Adrenal gland (tissue), 9 donors: ENCODE measurements at regions not wholly inside any gene's neighbourhood (a gene's known extent, or its start where the extent isn't known, plus 50 kb on each side); places are given as distances from the start of the nearest gene placed in this dataset.

Source experiments
- DNase-seq, 7 donors: peaks; one replicate each; pipeline ENCODE4 v3.0.0-alpha.2; 2019 to 2020
- H3K27ac ChIP-seq, 5 donors: fragments of 200-600 bp; sonication (generic) in 4 of 5; 1 replicate in 3 of 5; 2 replicates in 2 of 5; pipeline versions ENCODE4 v1.5.1 to v1.8.0; 2016 to 2020; ENCODE audit warnings: mild to moderate bottlenecking in 1 of 5
- H3K27me3 ChIP-seq: fragments of 200-600 bp; 2 replicates; pipeline ENCODE4 v1.8.0; 2021
- H3K36me3 ChIP-seq, 2 donors: fragments of 200-600 bp; replicated peaks in 1 of 2; 1 replicate in 1 of 2; 2 replicates in 1 of 2; pipeline versions ENCODE4 v1.5.1 to v1.8.0; 2018 to 2022
- H3K4me1 ChIP-seq, 2 donors: fragments of 200-600 bp; replicated peaks in 1 of 2; 1 replicate in 1 of 2; 2 replicates in 1 of 2; pipeline versions ENCODE4 v1.5.1 to v1.8.0; 2018 to 2021
- H3K4me3 ChIP-seq, 4 donors: fragments of 200-600 bp; sonication (generic) in 3 of 4; one replicate each; pipeline ENCODE4 v1.5.1; 2016 to 2018
- H3K9me3 ChIP-seq, 3 donors: fragments of 200-600 bp; sonication (generic) in 1 of 3; replicated peaks in 1 of 3; 1 replicate in 2 of 3; 2 replicates in 1 of 3; pipeline versions ENCODE4 v1.5.1 to v1.8.0; 2016 to 2021
- CTCF ChIP-seq, 6 experiments: fragments of 450-650 bp in 4 of 6; fragments of 200-600 bp in 2 of 6; sonication (generic) in 1 of 6; IDR thresholded peaks; 1 replicate in 5 of 6; 2 replicates in 1 of 6; pipeline versions ENCODE4 v1.5.1 to v1.8.0; 2016 to 2021; ENCODE audit warnings: antibody characterized with exemption in 6 of 6, mild to moderate bottlenecking in 2 of 6, moderate library complexity in 1 of 6
- POLR2A ChIP-seq, 2 donors: fragments of 450-650 bp; IDR thresholded peaks; one replicate each; pipeline ENCODE4 v1.6.1; 2017; ENCODE audit warnings: antibody characterized with exemption in 2 of 2, mild to moderate bottlenecking in 2 of 2, moderate library complexity in 1 of 2
- WGBS, 4 donors: extraction: QIAGEN DNeasy Blood & Tissue Kit in 2 of 4; methylation state at CpG; one replicate each; pipeline versions ENCODE4 v1.1.5 to v1.1.7; 2013 to 2017; 5-methylcytosine and 5-hydroxymethylcytosine counted together
- intact Hi-C, 2 donors: fragments of 100-400 bp; cut with DNase I; formaldehyde crosslinking; loops; one replicate each; pipeline versions ENCODE4 v1.14.1 to v1.15.0; 2022 to 2023
- donor health status: healthy with polysubstance abuse.
- donor health status: Bipolar disorder and iron deficiency.
- donor health status: DM: yes; HTN: yes; CAD: no.
- donor health status: DM: no; HTN: no; CAD: no.
- donor health status: DM: no; HTN: no; CAD: no.

- DNase-seq = no peak
- H3K9me3 ChIP-seq = no peaks in the 10 kb centered on the region
- H3K27ac ChIP-seq = no peak overlapping the region
- H3K27me3 ChIP-seq = no peaks in the 10 kb centered on the region
- H3K36me3 ChIP-seq = no peaks in the 10 kb centered on the region
- no peaks in the 10 kb centered on the region for H3K4me1 ChIP-seq
- intact Hi-C loops = no loop called here
- H3K4me3 ChIP-seq = no peak overlapping the region
- no peak for TF ChIP-seq POLR2A (IDR thresholded peaks at IDR 0.05)
- TF ChIP-seq CTCF (IDR thresholded peaks at IDR 0.05) = no peak
- WGBS, 4 donors = 88 to 100% (median 90%) methylated on average over 2 of the region's 2 CpGs
Measured at GRCh38 chr6:48307573-48307972, 196.6 kb upstream of the PTCHD4 start.

GRCh38 chr6:48290595-48290994 is 179.6 kb upstream of the PTCHD4 start:
- H3K9me3 ChIP-seq = peaks cover 0 to 9% (median 0%) of the 10 kb centered on the region in 3 donors

GRCh38 chr6:48289841-48290240 is 178.8 kb upstream of the PTCHD4 start:
- Histone ChIP-seq H3K27me3 (no peaks in the 10 kb centered on the region), H3K27ac (no peak overlapping the region), H3K36me3 (no peaks in the 10 kb centered on the region), H3K4me1 (no peaks in the 10 kb centered on the region), H3K4me3 (no peak overlapping the region), H3K9me3 (peaks cover 0 to 4% (median 0%) of the 10 kb centered on the region in 3 donors)
- DNase-seq = peak in 2 of 7 donors; percentile 6 to 14
- intact Hi-C loops = no loop called here
- no peak for TF ChIP-seq CTCF (IDR thresholded peaks at IDR 0.05)
- no peak for TF ChIP-seq POLR2A (IDR thresholded peaks at IDR 0.05)
- WGBS, 4 donors = 34 to 50% (median 46%) methylated on average over 5 of the region's 5 CpGs

More at GRCh38 chr6:48290595-48290994, 179.6 kb upstream of the PTCHD4 start:
- no peak overlapping the region for H3K27ac ChIP-seq
- no peaks in the 10 kb centered on the region for H3K36me3 ChIP-seq
- TF ChIP-seq CTCF (IDR thresholded peaks at IDR 0.05) (no peak), POLR2A (IDR thresholded peaks at IDR 0.05) (no peak)
- no peaks in the 10 kb centered on the region for H3K27me3 ChIP-seq
- no peak overlapping the region for H3K4me3 ChIP-seq
- DNase-seq = no peak
- 86 to 93% (median 88%) methylated on average over 4 of the region's 4 CpGs for WGBS, 4 donors
- intact Hi-C loops = no loop called here
- no peaks in the 10 kb centered on the region for H3K4me1 ChIP-seq

GRCh38 chr6:48281217-48281616 is 170.2 kb upstream of the PTCHD4 start:
- no peak for DNase-seq
- intact Hi-C loops = no loop called here

More at GRCh38 chr6:48281217-48281616, 170.2 kb upstream of the PTCHD4 start:
- Histone ChIP-seq H3K9me3 (no peaks in the 10 kb centered on the region), H3K27me3 (no peaks in the 10 kb centered on the region), H3K36me3 (no peaks in the 10 kb centered on the region), H3K27ac (no peak overlapping the region), H3K4me3 (no peak overlapping the region), H3K4me1 (no peaks in the 10 kb centered on the region)
- WGBS, 4 donors = 42 to 69% (median 68%) methylated on average over 1 of the region's 1 CpG
- TF ChIP-seq CTCF (IDR thresholded peaks at IDR 0.05) = no peak
